Stimulated activated CD4-positive, alpha-beta T cell treated with anti-CD3 and anti-CD28 coated beads, TNF-alpha, amount 100 ng/mL, for 4 hours (primary cell): ENCODE measurements at regions not wholly inside any gene's neighbourhood (a gene's known extent, or its start where the extent isn't known, plus 50 kb on each side); places are given as distances from the start of the nearest gene placed in this dataset.

Experiments used
- DNase-seq, 3 experiments: peaks; one replicate each; pipeline ENCODE4 v3.0.0-alpha.2; 2020; ENCODE audit warnings: low read depth in 3 of 3

DNA sequence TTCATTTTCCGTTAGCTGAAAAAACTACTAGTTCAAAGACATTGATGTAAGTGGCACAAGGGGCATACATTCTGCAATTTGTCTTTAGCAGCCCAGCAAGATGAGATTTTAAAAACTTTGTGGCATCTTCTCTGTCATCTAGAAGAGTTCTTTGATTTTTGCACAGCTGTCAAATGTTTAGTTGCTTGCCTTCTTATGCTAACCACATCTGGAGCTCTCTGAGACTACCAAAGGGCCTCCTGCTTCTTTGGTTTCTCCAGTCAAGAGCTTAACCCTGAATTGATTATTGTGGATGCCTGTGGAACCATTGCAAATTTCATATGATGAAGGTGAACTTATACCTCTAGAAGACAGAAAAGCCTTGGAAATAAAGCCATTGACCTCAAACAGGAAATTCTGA lies 468.7 kb upstream of the RGMA start:
- no peak for DNase-seq

DNA sequence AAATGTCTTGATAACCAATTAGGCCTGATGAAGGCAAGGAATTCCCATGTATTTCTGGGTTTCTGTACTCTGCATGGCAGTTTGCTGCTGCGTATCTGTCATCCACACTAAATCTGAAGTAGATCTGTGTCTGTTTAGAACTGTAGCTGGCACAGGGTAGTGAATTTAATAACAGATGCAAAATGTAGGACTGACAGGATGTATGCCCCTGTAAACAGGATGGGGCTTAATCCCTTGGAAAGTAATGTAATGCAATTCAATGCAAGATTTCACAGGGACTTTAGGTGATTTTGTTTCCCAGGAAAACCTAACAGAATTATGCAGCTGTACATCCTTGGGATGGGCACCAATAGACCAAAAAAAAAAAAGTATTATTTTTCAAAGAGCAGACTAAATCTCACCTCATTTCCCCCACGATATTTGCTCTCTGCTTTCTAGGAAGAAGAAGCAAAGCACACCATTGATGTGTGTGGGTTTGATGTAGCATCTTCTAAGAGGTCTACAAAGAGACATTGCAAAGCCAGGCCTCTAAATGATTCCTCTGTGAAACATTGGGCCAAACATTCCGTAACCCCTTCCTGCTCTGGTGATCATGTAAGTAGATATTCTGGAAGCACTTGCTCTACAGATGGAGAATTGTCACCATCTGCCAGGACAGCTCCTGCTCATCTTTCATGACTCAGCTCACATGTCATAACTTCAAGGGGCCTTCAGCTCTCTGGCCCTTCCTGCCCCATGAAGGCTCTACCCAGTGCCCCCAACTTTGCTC lies 464.3 kb upstream of the RGMA start:
- no peak for DNase-seq

DNA sequence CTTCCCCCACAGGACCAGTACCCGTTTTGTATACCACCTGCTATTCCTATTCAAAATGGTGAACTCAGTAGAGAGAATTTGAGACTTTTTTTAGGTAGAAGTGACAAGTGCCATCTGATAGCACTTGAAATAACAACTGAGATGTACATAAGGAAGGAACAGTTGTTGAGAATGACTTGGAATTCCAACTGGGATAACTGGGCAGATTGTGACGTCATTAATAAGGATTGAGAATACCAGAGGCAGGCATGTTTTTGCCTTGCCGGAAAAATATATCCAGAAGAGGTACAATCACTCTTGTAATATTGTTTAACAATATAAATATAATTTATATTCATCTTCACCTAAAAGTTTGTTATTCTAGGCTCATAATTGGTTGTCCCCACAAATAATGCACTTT lies 454.1 kb upstream of the RGMA start:
- no peak for DNase-seq

DNA sequence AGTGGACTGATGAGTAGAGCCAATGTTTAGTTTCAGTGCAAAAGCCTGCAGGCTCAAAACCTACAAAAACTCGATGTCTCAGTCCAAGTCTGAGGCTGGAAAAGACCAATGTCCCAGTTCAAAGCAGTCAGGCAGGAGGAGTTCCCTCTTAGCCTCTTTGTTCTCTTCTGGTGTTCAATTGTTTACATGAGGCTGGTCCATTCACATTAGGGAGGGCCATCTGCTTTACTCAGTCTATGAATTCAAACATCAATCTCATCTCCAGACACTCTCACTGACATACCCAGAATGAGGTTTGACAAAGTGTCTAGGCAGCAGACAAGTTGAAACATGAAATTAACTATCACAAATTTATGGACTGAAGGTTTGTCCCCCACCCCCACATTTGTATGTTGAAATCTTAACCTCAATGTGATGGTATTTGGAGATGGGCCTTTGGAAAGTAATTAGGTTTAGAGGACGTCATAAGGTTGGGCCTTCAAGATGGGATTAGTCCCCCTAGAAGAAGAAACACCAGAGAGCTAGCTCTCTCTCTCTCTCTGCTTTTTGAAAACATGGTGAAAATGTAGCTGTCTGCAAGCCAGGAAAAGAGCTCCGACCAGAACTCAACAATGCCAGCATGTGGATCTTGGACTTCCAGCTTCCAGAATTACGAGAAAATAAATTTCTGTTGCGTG lies 438.5 kb upstream of the RGMA start:
- no peak for DNase-seq

DNA sequence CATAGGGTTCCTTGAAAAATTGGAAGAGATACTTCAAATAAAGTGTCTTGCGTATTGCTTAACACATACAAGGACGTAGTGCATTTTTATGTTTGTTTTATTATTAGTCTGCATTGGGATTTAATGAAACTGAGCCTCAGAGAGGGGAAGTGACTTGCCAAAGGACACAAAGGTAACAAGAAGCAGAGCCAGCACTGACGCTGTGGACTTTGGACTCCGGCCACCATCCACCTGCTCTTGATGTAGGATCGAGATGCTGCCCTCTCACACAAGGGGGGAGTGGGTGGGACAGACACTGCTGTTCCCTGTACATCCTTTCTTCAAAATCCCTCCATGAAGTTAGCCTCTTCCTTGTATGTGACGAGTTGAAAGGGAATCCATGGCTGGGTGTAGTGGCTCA lies 435.4 kb upstream of the RGMA start:
- DNase-seq, result no peak

DNA sequence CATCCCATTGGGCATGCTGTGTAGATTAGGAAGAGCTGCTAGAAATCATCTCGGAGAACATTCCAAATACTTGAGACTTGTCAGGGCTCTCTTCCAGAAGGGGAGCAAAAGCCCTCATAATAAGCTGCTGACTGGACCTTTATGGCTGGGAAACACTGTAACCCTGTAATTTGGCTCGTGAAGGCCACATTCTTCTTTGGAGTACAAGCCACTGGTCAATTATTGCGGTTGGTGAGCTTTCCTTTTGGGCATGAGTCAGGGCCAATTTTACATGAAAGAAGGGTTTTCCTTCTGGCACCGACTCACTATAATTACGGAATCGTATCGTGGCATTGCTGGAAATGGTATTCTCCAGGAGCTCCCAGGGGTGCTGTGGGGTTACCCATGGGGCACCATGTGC lies 434.5 kb upstream of the RGMA start:
- no peak for DNase-seq

DNA sequence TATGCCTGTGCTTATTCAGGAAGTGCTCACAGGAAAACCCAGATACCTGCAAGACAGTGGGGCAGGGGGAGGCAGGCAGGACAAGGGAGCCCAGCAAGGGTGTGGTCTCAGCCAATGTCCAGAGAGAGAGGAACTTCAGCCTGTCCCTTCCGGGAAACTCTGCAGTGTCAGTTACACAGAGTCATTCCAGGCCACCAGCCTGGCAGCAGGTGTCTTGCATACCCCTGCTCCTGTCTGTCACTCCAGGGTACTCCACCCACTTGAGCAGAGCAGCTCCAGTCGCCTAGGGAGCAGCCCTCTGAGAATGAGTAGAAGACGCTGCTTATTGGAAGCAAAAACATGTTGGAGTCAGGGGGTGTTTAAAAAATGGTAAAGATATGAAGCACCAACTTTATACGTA lies 431.2 kb upstream of the RGMA start:
- DNase-seq, result no peak

DNA sequence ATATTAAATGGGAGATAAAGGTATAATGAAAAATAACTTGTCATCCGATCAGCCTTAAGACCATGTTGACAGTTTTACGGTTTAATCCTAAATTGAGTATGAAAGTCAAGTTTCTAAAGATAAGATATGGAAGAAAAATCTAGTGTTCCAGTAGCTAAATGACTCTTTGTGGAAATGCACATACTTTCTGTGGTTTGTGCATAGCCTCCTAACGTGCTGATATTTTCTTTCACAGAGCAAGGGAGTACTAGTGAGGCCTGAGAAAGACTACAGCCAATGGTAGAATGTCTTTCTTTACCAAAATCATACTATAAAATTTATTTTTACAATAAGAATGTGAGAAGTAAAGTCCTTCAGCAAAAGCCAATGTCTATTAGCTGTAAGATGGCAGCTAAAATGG lies 430.6 kb upstream of the RGMA start:
- no peak for DNase-seq

DNA sequence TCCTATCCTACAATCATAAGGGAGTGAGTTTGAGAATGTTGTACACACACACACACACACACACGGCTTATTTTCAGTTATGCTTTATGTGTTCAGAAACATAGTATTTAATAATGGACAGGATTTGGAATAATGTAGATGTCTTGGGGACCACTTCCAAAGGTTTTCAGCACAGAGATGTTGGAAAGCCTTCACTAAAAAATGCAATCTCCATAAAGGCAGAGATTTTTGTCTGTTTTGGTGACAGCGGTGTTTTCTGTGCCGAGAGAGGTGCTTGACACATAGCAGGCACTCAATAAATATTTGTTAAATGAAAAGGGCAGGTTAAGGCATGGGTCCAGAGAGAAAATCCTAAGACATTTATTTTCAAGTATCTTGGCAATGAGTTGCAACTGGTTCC lies 428.2 kb upstream of the RGMA start:
- DNase-seq, result no peak

DNA sequence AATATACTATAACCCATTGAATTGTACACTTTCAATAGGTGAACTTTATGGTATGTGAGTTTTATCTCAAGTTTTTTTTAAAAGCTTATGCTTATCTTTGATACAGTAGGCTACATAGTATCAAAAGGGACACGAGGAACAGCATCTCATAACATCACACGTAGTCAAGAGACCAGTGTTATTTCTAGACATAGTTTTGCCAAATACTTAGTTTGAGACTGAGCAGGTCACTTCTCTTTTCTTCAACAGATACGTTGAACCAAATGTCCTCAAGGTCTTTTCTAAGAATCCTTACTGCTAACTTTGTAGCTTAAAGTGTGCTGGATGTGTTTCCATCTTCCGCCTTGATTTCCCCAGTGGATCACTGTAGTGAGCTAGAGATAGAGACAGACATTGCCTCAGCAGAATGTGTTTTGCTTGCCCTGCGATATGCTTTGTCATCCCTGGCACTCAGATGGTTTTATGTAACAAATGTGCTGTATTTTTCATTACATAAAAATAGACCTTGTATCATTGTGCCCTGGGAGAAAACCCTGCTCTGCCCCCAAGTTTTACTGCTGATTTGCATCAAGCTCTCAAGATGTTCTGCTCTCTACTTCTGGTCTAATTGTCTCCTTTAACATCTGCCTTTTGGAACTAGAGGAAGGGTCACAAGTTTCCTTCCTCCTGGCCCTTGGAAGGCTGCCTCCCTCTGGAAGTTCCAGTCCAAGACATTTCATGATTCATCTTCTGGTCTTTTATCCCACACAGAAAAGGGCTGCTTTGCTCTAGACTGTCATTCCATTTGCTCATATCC lies 426.4 kb upstream of the RGMA start:
- DNase-seq, result no peak

DNA sequence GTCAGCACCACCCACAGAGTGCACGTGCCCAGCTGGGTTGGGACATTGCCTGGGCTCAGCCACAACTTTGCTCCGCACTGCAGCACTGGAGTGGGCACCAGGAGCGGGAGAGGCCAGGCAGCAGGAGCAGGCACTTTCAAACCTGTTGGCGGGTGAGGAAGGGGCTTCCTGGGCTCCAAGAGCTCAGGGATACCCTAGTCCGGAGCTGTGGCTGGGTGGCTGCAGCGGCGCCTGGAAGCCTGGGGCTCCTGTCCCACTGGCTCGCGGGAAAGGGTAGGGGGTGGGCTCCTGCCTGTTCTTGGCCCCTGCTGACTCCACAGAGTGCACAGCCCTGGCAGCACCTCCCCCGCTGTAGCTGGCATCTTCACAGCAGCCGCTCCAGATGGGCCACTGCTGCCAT lies 417.6 kb upstream of the RGMA start:
- no peak for DNase-seq

DNA sequence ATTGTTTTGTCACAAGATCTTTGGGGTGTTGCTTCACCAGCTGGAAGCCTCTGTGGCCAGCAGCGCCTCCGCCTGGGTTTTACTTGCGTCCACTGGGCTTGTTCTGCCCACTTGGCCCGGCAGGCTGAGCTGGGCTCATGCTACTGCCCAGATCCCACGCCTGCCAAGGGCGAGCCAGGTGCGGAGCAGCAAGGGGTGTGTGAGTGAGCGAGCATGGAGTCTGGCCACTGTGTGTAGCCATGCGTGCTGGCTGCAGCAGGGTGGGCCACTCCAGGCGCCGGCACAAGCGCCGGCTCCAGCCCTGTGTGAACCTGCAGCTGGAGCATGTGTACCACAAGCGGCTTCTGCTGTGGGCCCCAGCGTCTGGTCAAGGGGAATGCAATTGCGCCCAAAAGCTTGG lies 416.5 kb upstream of the RGMA start:
- no peak for DNase-seq

DNA sequence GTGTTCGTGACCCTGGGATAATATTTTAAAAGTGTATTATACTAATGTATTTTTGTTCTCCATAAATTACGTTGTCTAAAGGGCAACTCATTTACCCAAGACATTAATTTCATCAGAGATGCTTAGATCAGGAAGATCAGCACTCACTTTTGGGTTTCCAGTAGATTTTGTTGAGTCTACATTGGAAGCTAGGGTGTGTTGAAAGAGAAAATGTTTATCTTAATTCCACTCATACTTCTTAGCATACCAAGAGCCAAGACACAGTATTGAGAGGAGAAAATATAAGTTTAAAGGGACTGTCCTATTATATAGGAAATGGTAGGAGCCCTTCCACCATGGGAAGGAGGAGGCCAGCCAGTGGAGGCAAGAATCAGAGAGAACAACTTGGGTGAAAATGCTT lies 412.9 kb upstream of the RGMA start:
- DNase-seq, result no peak

DNA sequence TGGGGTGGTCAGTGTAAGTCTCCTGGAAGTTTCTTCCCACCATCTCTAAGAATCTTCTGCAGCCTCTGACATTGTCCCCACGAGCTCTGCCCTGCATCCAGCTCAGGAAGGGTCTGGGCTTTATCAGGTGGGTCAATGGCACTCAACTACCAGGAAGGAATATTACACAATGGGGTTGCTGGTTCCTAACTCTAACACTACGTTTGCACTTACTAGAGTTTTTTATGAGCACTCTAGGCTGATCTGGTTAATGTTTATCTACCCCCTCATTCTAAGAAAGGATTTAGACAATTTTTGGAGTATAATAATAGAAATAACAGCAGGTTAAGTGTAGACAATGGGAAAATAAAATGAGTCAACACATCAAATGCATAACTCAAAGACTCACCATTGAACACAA lies 411.1 kb upstream of the RGMA start:
- DNase-seq, result no peak

DNA sequence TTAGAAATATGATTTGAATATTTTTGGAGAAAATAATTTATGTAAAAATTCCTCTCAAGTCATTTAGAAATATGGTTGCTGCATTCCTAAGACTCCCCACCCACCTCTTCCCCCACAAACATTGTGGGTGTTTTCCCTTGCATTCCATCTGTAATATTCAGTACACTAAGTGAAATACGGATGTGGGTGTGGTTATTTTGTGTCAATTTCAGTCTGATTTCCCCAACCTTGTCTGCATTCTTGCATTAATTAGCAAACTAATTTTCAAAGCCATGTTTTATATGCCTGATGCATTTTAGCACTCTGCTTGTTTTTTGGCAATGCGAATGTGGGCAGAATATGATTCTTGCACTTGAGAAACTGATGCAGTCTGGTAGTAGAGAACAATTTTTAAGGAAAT lies 408.3 kb upstream of the RGMA start:
- DNase-seq, result no peak

DNA sequence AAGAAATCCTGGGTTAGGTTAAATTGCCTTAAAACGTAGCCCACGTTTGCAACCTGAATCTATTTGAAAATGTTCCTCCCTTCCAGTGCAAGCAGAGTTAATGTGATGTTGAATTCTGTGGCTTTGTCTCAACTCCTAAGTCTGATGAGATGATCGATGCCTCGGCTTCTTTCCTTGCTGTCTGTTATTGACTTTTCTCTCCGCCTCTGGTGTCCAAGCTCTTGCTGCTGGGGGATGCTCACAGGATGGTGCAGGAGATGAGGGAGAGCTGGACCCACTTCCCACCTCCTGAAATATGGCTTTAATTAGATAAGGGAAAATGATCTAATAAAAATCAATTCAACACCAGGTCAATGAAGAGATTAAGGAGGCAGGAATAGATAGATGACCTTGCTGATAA lies 407.9 kb upstream of the RGMA start:
- no peak for DNase-seq

DNA sequence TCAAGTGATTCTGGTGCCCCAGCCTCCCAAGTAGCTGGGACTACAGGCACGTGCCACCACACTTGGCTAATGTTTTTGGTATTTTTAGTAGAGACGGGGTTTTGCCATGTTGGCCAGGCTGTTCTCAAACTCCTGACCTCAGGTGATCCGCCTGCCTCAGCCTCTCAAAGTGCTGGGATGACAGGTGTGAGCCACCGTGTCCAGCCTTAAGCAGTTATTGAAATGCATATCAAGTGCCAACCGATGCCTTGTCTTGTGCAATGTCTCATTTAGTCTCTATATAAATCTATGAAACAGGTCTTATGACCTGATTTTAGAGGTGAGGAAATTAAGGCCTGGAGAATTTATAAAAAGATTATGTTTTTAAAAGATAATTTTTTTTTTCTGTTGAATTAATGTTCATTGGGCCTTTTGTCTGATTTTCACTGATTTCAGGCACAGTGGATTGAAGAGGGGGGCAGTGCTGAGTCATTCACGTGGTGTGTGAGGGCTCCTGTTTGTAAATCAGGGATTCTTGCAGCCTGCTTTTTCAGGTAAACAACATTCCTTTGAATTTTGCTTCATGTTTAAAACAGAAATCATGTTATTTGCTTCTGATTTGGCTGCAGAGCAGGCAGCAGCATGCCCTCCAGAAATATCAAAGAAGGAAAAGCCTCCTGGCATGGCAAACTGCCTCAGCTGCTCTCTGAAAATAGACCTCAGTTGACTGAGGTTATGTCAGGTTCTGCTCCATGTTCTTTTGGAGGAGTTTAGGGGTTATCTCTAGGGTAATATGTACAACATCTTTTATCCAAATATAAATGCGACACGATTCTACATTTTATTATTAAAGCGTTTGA lies 407.0 kb upstream of the RGMA start:
- no peak for DNase-seq

DNA sequence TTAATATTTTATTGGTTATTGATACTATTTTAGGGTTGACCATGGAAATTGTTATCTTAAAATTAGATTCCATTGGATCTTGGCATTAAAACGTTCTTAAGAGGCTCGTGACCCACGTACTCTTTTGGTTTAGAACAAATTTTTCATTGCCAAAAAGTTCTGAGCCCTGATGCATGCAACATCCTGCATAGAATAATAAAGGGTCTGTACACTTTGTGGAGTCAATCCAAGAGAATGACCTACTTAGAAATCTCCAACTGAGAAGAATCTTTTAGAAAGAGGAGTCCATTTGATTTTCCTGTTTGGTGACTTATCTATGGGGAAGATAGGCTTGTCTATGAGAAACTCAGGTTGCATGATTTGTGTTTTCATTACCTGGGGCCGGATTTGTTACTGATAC lies 404.2 kb upstream of the RGMA start:
- no peak for DNase-seq

DNA sequence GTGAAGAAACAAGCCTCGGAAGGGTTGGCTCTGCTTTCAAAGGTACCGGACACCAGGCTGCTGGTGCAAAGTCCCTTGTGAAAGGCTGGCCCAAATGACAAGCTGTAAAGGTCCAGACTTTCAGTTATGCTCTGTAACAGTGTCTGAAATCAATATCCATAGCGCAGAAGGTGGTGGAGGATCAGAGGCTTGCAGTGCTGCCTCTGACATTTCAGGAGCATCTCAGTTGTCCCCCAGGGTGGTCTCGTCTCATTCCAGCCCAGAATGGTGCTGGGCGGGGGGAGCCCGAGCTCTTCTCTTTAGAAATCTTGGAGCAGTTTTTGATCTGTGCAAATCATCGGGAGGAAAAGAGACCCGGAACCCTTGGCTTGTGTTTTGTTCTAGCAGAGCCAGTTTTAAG lies 402.3 kb upstream of the RGMA start:
- DNase-seq, result no peak

DNA sequence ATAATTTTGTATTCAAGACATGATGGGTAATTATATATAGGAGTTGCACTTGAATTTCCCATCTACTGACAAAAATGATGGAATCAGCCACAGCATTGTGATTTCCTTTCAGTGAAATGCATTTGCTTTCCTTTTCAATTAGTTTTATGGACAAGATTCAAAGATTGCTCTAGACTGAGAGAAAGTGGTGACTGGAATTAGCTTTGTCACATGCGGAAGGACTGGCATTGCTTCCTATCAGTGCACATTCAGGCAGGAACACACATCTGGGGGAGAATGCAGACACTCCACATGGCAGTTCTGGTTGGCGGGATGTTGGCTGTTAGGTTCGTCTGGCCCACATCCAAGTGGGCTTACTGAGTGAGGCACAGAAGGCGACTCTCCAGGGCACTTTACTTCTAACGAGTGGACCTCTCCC lies 399.3 kb upstream of the RGMA start:
- no peak for DNase-seq

DNA sequence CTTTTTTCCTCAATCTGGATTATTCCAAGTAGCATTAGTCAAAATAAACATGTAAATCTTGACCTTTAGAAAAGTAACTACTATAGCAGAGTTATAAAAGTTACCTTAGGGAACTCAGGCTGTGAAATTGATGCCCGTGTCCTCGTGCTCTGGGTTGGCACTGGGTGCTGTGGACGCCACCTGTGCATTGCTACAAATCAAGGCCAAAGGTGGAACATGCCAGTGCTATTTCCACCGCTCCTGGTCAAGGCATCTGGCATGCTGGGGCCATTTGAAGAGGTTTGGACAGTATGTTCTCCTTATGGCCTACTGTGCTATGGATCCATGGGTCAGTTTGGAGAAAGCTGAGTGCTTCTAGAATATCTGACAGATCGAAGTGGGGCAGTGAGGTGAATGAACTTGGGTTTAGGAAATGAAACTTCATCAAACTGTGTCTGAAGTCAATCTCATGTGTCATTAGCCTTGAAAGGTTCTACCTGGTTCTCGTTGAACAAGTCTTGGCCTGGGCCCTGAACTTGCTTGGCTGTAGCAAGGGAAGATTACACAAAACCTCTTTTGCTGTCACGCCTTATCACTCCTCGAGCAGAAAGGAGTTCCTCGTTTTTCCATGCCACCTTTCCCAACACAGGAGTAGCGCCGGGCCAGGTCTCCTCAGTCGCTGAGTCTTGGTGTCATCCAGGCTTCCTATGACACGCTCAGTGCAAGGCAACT lies 397.6 kb upstream of the RGMA start:
- DNase-seq, result no peak
